Skeletal muscle satellite cell (primary cell): ENCODE measurements at regions not wholly inside any gene's neighbourhood (a gene's known extent, or its start where the extent isn't known, plus 50 kb on each side); places are given as distances from the start of the nearest gene placed in this dataset.

Source experiments
- H3K27me3 ChIP-seq: 2 replicates; pipeline ENCODE4 v1.7.0; 2013; ENCODE audit warnings: low read length; ENCODE audit not compliant: control insufficient read depth, insufficient read depth
- H3K36me3 ChIP-seq: 2 replicates; pipeline ENCODE4 v1.7.0; 2013; ENCODE audit warnings: mild to moderate bottlenecking, control low read depth, low read length; ENCODE audit not compliant: insufficient read depth
- H3K4me1 ChIP-seq: 2 replicates; pipeline ENCODE4 v1.7.0; 2013; ENCODE audit warnings: low read length; ENCODE audit not compliant: control insufficient read depth, insufficient read depth
- H3K4me2 ChIP-seq: 2 replicates; pipeline ENCODE4 v1.7.0; 2013; ENCODE audit warnings: mild to moderate bottlenecking, low read length
- H3K4me3 ChIP-seq: 2 replicates; pipeline ENCODE4 v1.7.0; 2013; ENCODE audit warnings: low read length
- H3K9ac ChIP-seq: 2 replicates; pipeline ENCODE4 v1.7.0; 2013; ENCODE audit warnings: mild to moderate bottlenecking, low read depth, low read length, moderate library complexity
- H3K9me3 ChIP-seq: replicated peaks from 2 replicates; pipeline ENCODE4 v1.7.0; 2013; ENCODE audit warnings: mild to moderate bottlenecking, control low read depth, low read length

- Histone ChIP-seq H3K4me2 (no peak overlapping the region), H3K36me3 (no peaks in the 10 kb centered on the region), H3K9ac (no peak overlapping the region), H3K9me3 (no peaks in the 10 kb centered on the region), H3K4me1 (no peaks in the 10 kb centered on the region), H3K4me3 (no peak overlapping the region), H3K27me3 (no peaks in the 10 kb centered on the region)
Observed at GRCh38 chr2:67055387-67056304, 341.5 kb upstream of the ETAA1 start.

DNA sequence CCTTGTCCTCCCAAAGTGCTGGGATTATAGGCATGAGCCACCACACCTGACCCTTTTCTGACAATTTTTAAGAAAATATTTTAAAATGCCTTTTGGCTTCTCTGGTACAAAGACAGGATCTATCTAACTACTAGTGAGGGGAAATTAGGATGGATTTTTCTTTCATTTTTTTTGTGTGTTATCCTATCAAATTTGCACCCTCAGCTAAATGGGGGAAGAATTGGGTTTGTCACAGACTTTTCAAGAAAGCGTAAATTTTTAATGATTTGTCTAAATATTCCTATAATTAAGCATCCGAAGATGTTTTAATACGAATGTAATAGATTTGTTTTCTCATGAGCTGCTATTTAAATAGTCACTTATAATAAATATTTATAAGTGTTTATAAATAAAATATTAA is 340.0 kb upstream of the ETAA1 start:
- Histone ChIP-seq H3K4me2 (no peak overlapping the region), H3K9me3 (no peaks in the 10 kb centered on the region), H3K4me3 (no peak overlapping the region), H3K4me1 (no peaks in the 10 kb centered on the region), H3K27me3 (no peaks in the 10 kb centered on the region), H3K36me3 (no peaks in the 10 kb centered on the region), H3K9ac (no peak overlapping the region)

DNA sequence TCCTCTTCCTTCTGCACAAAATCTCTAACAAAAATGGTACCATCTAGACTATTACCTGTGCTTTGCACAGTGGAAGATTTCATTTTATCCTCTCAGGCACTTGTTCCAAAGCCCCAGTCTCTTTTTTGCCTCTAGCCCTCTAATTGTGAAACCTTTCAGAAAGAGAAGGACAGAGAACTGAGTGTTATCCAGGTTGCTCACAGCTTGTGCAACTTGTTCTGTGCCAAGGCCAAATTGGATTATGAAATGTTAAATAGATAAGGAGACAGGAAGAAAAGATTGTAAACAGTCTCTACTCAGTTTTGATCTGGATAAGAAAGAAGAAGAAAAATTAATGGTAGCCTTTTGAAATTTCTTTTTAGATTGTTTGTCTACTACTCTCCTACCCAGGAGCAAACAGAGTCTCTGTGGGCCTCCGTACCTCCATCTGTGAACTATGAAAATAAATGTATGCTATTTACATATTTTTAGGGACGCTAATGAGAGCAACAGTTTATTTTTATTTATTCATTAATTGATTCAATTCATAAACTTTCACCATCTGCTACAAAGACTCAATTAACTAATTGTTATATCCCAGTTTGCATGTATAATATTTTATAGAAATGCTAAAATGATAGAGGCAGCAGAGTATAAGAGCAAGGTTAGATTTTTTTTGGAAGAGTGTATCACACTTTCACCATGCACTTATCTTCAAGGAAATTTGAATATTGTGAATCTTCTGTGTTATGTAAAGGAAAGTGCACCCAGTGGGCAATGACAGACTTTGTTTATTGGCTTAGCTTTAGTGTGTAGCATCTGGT is 339.0 kb upstream of the ETAA1 start:
- Histone ChIP-seq H3K36me3 (no peaks in the 10 kb centered on the region), H3K4me1 (no peaks in the 10 kb centered on the region), H3K9ac (no peak overlapping the region), H3K27me3 (no peaks in the 10 kb centered on the region), H3K4me3 (no peak overlapping the region), H3K9me3 (no peaks in the 10 kb centered on the region), H3K4me2 (no peak overlapping the region)

GRCh38 chr2:67065046-67065445 is 332.1 kb upstream of the ETAA1 start:
- H3K9me3 ChIP-seq = no peaks in the 10 kb centered on the region
- H3K4me1 ChIP-seq = no peaks in the 10 kb centered on the region
- H3K4me3 ChIP-seq = no peak overlapping the region
- H3K36me3 ChIP-seq = no peaks in the 10 kb centered on the region
- H3K27me3 ChIP-seq = peaks cover 21% of the 10 kb centered on the region
- H3K9ac ChIP-seq = no peak overlapping the region
- no peak overlapping the region for H3K4me2 ChIP-seq

GRCh38 chr2:67066782-67067181 is 330.4 kb upstream of the ETAA1 start:
- Histone ChIP-seq H3K4me3 (no peak overlapping the region), H3K4me1 (no peaks in the 10 kb centered on the region), H3K27me3 (peaks cover 27% of the 10 kb centered on the region), H3K4me2 (no peak overlapping the region), H3K36me3 (no peaks in the 10 kb centered on the region), H3K9me3 (no peaks in the 10 kb centered on the region), H3K9ac (no peak overlapping the region)

DNA sequence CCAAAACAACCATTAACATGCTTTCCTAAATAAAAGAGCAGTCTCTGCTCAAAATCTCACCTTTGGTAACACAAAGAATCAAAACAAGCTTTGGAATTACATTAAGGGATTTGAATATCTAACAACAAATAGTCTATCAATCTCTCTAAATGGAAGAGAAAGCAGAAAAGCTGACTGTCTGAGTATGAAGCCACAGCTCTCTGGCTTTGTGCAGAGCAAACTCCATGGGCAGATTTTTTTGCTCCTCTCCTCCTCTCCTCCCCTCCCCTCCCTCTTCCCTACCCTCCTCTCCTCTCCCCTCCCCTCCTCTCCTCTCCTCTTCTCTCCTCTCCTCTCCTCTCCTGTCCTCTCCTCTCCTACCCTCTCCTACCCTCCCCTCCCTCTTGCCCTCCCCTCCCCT is 329.5 kb upstream of the ETAA1 start:
- no peaks in the 10 kb centered on the region for H3K4me1 ChIP-seq
- no peak overlapping the region for H3K9ac ChIP-seq
- no peak overlapping the region for H3K4me3 ChIP-seq
- peaks cover 27% of the 10 kb centered on the region for H3K27me3 ChIP-seq
- H3K36me3 ChIP-seq = no peaks in the 10 kb centered on the region
- no peak overlapping the region for H3K4me2 ChIP-seq
- H3K9me3 ChIP-seq = no peaks in the 10 kb centered on the region

- Histone ChIP-seq H3K9me3 (no peaks in the 10 kb centered on the region), H3K9ac (no peak overlapping the region), H3K4me2 (no peak overlapping the region), H3K4me3 (no peak overlapping the region), H3K4me1 (no peaks in the 10 kb centered on the region), H3K27me3 (peaks cover 18% of the 10 kb centered on the region), H3K36me3 (no peaks in the 10 kb centered on the region)
Observed at GRCh38 chr2:67070826-67071225, 326.3 kb upstream of the ETAA1 start.

GRCh38 chr2:67075056-67075455 is 322.1 kb upstream of the ETAA1 start:
- no peak overlapping the region for H3K9ac ChIP-seq
- H3K4me3 ChIP-seq = no peak overlapping the region
- no peaks in the 10 kb centered on the region for H3K4me1 ChIP-seq
- no peaks in the 10 kb centered on the region for H3K9me3 ChIP-seq
- peaks cover 9% of the 10 kb centered on the region for H3K27me3 ChIP-seq
- H3K4me2 ChIP-seq = no peak overlapping the region
- no peaks in the 10 kb centered on the region for H3K36me3 ChIP-seq

DNA sequence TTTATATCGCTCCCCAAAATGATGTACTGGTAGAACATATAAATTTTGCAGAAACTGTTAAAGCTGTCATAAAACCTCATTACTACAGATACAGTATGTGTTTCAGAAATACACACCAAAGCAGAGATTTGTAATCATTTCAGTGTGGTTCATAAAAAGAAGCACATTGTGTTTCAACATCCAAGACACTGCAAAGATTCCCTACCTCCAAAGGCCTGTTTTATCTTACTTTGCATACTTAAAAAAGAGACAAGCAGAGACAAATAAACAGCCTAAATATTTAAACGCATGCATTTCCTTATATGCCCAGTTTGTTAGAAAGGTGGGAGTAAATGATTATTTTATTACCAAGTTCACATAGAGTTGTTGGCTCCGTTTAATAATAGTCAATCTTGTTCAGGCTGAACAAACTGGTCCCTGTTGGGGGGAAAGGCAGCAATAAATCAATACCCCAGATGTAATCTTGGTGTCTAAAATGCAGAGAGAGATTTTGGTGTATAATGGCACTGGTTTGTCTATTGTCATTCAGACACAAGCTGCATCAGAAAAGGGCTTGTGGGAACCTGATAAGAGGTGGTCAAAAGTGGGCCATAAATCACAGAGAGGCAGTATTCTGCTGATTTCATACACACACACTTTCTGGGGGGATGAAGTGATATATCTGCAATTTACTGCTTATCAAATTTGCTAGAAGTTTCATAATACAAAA is 321.4 kb upstream of the ETAA1 start:
- Histone ChIP-seq H3K27me3 (peaks cover 9% of the 10 kb centered on the region), H3K4me1 (no peaks in the 10 kb centered on the region), H3K4me2 (no peak overlapping the region), H3K36me3 (no peaks in the 10 kb centered on the region), H3K4me3 (no peak overlapping the region), H3K9ac (no peak overlapping the region), H3K9me3 (no peaks in the 10 kb centered on the region)

DNA sequence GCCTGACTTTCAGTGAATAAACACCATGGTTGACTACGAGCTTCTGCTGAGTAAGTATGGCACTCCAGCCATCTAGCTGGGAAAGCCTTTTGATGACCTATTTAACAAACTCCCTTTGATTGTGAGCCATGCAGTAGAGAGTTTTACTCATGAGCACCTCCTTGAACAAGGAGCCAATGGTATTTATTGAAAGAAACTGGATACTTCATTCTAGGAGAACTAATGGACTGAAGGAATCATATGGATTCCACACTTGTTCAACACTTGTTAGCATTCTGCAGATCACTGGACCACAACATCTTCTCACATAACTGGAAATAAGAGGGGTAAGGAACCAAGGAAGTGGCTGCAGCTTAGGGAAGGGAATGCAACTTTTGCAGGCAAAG is 320.9 kb upstream of the ETAA1 start:
- no peak overlapping the region for H3K4me3 ChIP-seq
- no peak overlapping the region for H3K9ac ChIP-seq
- H3K27me3 ChIP-seq = peaks cover 7% of the 10 kb centered on the region

GRCh38 chr2:67079729-67080128 is 317.4 kb upstream of the ETAA1 start:
- H3K4me1 ChIP-seq = no peaks in the 10 kb centered on the region
- H3K27me3 ChIP-seq = peaks cover 6% of the 10 kb centered on the region
- no peak overlapping the region for H3K4me2 ChIP-seq
- no peaks in the 10 kb centered on the region for H3K9me3 ChIP-seq
- H3K9ac ChIP-seq = no peak overlapping the region
- no peaks in the 10 kb centered on the region for H3K36me3 ChIP-seq
- no peak overlapping the region for H3K4me3 ChIP-seq

More for the DNA sequence above, 320.9 kb upstream of the ETAA1 start:
- Histone ChIP-seq H3K36me3 (no peaks in the 10 kb centered on the region), H3K9me3 (no peaks in the 10 kb centered on the region), H3K4me1 (no peaks in the 10 kb centered on the region), H3K4me2 (no peak overlapping the region)
